GM18867 (cell line): ENCODE measurements at regions not wholly inside any gene's neighbourhood (a gene's known extent, or its start where the extent isn't known, plus 50 kb on each side); places are given as distances from the start of the nearest gene placed in this dataset.
"Not testable (repeated sequence)": the region's sequence is repeated elsewhere in the genome, so short reads cannot be mapped to it uniquely, and the experiment has no call there.

Experiments used
- ATAC-seq: cut with Tn5 transposase; IDR thresholded peaks from one replicate; pipeline ENCODE4 v1.9.1; 2021; ENCODE audit warnings: mild to moderate bottlenecking, moderate library complexity; ENCODE audit not compliant: unreplicated experiment

DNA sequence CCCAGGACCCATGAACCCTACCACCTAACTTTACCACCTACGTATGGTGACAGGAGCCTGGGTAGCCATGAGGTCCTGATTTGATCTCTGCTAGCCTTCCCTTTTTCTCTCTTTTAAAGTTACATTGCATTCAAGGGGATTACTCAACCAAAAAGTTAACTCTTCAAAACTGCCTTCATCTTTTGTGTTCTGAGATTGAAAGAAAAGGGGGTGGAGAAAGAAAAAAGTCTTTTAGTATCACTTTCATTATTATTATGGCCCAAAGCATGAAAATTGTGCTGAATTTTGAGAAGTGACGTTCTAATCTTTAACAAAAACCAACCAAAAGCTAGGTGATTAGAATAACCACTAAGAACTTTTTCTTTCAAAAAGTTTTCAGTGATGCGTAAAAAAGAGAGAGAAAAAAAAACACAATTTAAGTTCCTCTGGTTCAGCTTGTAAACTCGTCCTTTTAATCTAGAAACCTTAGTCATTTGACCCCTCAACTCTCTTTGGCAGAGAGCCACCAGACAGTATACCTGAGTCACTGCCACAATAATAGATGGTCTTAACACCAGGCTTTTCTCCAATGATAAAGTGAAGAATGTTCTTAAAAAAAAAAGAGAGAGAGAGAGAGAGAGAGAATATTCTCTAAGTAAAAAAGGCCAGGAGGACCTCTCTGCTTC is 347.4 kb upstream of the FGF13 start:
- peak; percentile 57 for ATAC-seq

DNA sequence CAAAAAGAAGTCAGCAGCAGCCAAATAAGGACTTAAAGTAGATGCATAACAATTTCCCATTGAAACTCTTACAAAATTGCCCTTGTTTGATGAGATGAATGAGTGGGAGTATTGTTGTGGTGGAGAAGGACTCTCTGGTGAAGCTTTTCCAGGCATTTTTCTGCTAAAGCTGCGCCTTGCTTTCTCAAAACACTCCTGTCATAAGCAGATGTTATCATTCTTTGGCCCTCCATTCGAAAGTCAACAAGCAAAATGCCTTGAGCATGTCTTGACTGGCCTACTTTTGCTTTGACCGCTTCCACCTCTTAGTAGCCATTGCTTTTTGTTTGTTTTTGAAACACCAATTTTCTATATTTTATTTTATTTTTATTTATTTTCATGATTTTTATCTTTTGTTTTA is 340.9 kb upstream of the FGF13 start:
- ATAC-seq, result no peak

- no peak for ATAC-seq
These were observed 337.9 kb upstream of the FGF13 start for GRCh38 chrX:139049465-139049864.

DNA sequence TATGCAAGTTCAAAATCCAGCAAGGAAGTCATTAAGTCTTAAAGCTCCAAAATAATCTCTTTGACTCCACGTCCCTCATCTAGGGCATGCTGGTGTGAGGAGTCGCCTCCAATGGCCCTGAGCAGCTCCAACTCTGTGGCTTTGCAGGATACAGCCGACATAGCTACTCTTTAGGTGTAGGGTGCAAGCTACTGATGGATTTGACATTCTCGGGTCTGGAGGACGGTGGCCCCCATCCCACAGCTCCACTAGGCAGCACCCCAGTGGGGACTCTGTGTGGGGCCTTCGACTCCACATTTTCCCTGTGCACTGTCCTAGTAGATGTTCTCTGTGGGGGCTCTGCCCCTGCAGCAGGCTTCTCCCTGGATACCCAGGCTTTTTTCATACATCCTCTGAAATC is 333.2 kb upstream of the FGF13 start:
- ATAC-seq, result no peak

DNA sequence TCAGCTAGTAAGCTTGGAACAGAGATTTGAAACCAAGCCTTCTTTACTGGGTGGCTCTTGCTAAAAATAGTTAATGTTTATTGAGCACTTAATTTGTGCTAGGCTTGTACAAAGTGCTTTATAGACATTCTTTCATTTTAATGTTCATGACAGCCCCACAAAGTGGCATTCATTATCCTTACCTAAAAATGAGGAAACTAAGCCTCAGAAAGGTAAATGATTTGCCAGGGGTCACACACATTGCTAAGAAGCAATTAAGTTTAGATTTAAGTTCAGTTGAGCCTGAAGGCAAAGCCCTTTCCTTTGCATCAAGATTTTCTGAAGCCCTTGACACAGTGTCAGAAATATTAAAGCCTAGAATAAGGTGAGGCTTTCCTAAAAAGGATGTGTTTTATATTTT is 327.5 kb upstream of the FGF13 start:
- no peak for ATAC-seq

- ATAC-seq, result no peak
These were observed 315.3 kb upstream of the FGF13 start for GRCh38 chrX:139026811-139027210.

GRCh38 chrX:139026406-139026805 is 314.9 kb upstream of the FGF13 start:
- ATAC-seq, result no peak

GRCh38 chrX:139025816-139026215 is 314.3 kb upstream of the FGF13 start:
- ATAC-seq, result no peak

GRCh38 chrX:139023531-139023930 is 312.0 kb upstream of the FGF13 start:
- ATAC-seq, result no peak

- no peak for ATAC-seq
These were observed 309.3 kb upstream of the FGF13 start for GRCh38 chrX:139020801-139021200.

DNA sequence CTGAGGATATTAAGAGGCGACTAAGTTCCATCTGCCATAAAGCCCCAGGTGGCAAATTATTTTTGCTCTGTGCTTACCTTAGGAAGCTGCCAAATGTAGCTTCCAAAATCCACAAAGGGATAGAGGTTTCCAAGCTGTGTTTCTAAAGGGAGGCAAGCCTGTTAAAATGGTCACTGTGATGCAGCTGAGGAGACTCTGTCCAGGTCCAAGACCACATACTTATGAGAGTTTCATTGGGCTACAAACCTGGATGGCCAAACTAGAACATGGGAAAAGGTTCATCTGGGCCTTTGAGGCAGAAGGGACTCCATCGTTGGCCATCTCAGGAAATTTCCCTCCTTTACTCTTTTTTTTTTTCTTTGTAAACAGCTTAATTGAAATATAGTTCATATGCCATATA is 306.9 kb upstream of the FGF13 start:
- ATAC-seq, result no peak

DNA sequence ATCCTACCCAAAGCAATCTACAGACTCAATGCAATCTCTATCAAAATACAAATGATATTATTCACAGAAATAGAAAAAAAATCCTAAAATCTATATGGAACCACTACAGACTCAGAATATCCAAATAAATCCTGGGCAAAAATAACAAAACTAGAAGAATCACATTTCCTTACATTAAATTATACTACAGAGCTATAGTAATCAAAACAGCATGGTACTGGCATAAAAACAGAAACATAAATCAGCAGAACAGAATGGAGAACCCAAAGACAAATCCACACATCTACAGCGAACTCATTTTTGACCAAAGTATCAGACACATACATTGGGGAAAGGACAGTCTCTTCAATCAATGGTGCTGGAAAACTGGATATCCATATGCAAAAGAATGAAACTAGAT is 304.1 kb upstream of the FGF13 start:
- no peak for ATAC-seq

GRCh38 chrX:139008185-139008584 is 296.7 kb upstream of the FGF13 start:
- no peak for ATAC-seq

DNA sequence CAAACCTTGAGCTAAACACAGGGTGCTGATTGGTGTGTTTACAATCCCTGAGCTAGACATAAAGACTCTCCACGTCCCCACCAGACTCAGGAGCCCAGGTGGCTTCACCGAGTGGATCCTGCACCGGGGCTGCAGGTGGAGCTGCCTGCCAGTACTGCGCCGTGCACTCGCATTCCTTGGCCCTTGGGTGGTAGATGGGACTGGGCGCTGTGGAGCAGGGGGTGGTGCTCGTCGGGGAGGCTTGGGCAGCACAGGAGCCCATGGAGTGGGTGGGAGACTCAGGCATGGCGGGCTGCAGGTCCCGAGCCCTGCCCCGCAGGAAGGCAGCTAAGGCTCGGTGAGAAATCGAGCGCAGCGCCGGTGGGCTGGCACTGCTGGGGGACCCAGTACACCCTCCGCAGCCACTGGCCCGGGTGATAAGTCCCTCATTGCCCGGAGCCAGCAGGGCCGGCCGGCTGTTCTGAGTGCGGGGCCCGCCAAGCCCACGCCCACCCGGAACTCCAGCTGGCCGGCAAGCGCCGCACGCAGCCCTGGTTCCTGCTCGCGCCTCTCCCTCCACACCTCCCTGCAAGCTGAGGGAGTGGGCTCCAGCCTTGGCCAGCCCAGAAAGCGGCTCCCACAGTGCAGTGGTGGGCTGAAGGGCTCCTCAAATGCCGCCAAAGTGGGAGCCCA is 292.5 kb upstream of the FGF13 start:
- ATAC-seq, result not testable (repeated sequence)

- ATAC-seq, result no peak
These were observed 290.8 kb upstream of the FGF13 start for GRCh38 chrX:139002319-139002718.

DNA sequence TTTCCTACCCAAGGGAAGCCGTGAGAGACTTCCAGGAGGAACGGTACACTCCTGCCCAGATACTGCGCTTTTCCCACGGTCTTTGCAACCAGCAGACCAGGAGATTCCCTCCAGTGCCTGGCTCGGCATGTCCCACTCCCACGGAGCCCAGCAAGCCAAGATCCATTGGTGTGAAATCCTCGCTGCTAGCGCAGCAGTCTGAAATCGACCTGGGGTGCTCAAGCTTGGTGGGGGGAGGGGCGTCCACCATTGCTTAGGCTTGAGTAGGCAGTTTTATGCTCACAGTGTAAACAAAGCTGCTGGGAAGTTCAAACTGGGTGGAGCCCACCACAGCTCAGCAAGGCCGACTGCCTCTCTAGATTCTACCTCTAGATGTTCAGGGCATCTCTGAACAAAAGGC is 284.8 kb upstream of the FGF13 start:
- no peak for ATAC-seq

GRCh38 chrX:138995458-138995857 is 283.9 kb upstream of the FGF13 start:
- no peak for ATAC-seq

DNA sequence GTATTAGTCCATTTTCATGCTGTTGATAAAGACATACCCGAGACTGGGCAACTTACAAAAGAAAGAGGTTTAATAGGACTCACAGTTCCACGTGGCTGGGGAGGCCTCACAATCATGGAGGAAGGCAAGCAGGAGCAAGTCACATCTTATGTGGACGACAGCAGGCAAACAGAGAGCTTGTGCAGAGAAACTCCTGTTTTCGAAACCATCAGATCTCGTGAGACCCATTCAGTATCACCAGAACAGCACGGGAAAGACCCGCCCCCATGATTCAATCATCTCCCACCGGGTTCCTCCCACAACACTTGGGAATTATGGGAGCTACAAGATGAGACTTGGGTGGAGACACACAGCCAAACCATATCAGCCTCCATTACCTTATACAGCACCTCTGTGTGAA is 278.9 kb upstream of the FGF13 start:
- ATAC-seq, result not testable (repeated sequence)

GRCh38 chrX:138986866-138987265 is 275.3 kb upstream of the FGF13 start:
- no peak for ATAC-seq

DNA sequence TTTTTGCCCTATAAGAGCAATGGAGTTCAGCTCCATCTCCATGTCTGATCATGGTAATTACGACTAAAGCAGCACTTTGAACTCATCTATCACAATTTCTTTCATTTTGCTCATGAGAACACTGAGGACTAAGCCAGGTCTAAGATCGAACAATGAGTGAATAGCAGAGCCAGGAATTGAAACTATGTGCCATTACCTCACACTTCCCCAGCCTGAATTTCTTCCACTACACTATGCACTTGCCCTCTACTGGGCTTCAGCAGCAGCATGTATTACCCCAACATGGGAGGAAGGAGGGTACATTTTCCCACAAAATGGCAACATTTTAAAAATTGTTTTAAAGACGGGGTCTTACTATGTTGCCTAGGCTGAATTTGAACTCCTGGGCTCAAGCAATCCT is 274.7 kb upstream of the FGF13 start:
- no peak for ATAC-seq

DNA sequence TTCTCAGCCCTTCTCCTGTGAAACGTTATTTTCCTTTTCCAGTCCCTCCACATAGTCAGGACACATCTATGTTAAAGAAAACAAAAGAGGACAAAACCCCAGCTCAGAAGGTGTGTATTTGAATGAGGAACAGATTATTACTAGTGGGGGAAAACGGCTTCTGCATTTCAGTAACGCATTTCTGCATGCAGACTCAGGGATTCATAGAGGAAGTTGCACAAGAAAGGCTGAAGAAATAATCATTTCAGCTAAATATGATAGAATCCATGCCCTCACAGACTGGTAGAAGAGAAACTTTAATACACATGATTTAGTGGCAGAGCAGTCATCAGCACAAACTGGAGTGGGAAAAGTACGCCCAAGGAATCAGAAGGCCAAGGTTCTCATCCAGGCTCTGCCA is 270.8 kb upstream of the FGF13 start:
- ATAC-seq, result no peak

- no peak for ATAC-seq
These were observed 253.0 kb upstream of the FGF13 start for GRCh38 chrX:138964501-138964900.

DNA sequence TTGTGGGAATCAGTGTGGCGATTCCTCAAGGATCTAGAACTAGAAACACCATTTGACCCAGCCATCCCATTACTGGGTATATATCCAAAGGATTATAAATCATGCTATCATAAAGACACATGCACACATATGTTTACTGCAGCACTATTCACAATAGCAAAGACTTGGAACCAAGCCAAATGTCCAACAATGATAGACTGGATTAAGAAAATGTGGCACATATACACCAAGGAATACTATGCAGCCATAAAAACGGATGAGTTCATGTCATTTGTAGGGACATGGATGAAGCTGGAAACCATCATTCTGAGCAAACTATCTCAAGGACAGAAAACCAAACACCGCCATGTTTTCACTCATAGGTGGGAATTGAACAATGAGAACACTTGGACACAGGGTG is 250.9 kb upstream of the FGF13 start:
- not testable (repeated sequence) for ATAC-seq
